GM18519 (cell line): ENCODE measurements at regions not wholly inside any gene's neighbourhood (a gene's known extent, or its start where the extent isn't known, plus 50 kb on each side); places are given as distances from the start of the nearest gene placed in this dataset.

Source experiments
- ATAC-seq: cut with Tn5 transposase; IDR thresholded peaks from one replicate; pipeline ENCODE4 v1.9.1; 2021; ENCODE audit warnings: mild to moderate bottlenecking, moderate library complexity; ENCODE audit not compliant: unreplicated experiment, low FRiP score

GRCh38 chr21:23740463-23740862 is 1866.8 kb downstream of the MRPL39 start:
- ATAC-seq = no peak

GRCh38 chr21:23732776-23733175 is 1874.5 kb downstream of the MRPL39 start:
- ATAC-seq = no peak

GRCh38 chr21:23729331-23729730 is 1878.0 kb downstream of the MRPL39 start:
- no peak for ATAC-seq

GRCh38 chr21:23725576-23725975 is 1881.7 kb downstream of the MRPL39 start:
- no peak for ATAC-seq

GRCh38 chr21:23718446-23719285 is 1888.6 kb downstream of the MRPL39 start:
- no peak for ATAC-seq

GRCh38 chr21:23712166-23712565 is 1895.1 kb downstream of the MRPL39 start:
- ATAC-seq = no peak

- ATAC-seq = no peak
These were observed 1900.8 kb downstream of the MRPL39 start for GRCh38 chr21:23706431-23706830.

- no peak for ATAC-seq
These were observed 1907.9 kb downstream of the MRPL39 start for GRCh38 chr21:23699402-23699801.

- no peak for ATAC-seq
These were observed 1908.7 kb downstream of the MRPL39 start for GRCh38 chr21:23698619-23699018.

GRCh38 chr21:23695443-23695842 is 1911.8 kb downstream of the MRPL39 start:
- peak; percentile 57 for ATAC-seq

- no peak for ATAC-seq
These were observed 1912.9 kb downstream of the MRPL39 start for GRCh38 chr21:23694390-23694789.

- ATAC-seq = no peak
These were observed 1917.0 kb downstream of the MRPL39 start for GRCh38 chr21:23690316-23690715.

- no peak for ATAC-seq
These were observed 1920.4 kb downstream of the MRPL39 start for GRCh38 chr21:23686737-23687523.

- ATAC-seq = no peak
These were observed 1922.8 kb downstream of the MRPL39 start for GRCh38 chr21:23684431-23684830.

GRCh38 chr21:23664193-23664694 is 1943.0 kb downstream of the MRPL39 start:
- no peak for ATAC-seq

GRCh38 chr21:23660560-23660959 is 1946.7 kb downstream of the MRPL39 start:
- ATAC-seq = no peak

- no peak for ATAC-seq
These were observed 1962.5 kb downstream of the MRPL39 start for GRCh38 chr21:23644768-23645167.

- no peak for ATAC-seq
These were observed 1967.6 kb downstream of the MRPL39 start for GRCh38 chr21:23639721-23640120.

GRCh38 chr21:23638131-23638695 is 1969.1 kb downstream of the MRPL39 start:
- no peak for ATAC-seq

GRCh38 chr21:23633447-23633940 is 1973.8 kb downstream of the MRPL39 start:
- ATAC-seq = no peak

- no peak for ATAC-seq
These were observed 1983.0 kb downstream of the MRPL39 start for GRCh38 chr21:23624281-23624680.
